NCI-H1092 (cell line): ENCODE measurements at regions not wholly inside any gene's neighbourhood (a gene's known extent, or its start where the extent isn't known, plus 50 kb on each side); places are given as distances from the start of the nearest gene placed in this dataset.
"Not testable (repeated sequence)": the region's sequence is repeated elsewhere in the genome, so short reads cannot be mapped to it uniquely, and the experiment has no call there.

Experiments used
- DNase-seq: peaks from one replicate; lab custom pipeline; 2025; lab: John Stamatoyannopoulos, UW

DNA sequence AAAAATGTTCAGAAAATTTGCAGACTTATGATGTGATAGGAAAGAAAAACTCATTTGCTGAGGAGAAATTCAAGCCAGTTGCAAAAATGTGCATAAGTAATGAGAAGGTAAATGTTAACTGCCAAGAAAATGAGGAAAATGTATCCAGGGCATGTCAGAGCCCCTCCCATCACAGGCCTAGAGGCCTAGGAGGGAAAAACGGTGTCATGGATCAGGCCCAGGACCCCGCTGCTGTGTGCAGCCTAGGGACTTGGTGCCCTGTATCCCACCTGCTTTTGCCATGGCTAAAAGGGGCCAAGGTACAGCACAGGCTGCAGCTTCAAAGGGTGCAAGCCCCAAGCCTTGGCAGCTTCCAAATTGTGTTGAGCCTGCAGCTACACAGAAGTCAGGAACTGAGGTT, 214.0 kb upstream of the ADGRL4 start:
- no peak for DNase-seq

DNA sequence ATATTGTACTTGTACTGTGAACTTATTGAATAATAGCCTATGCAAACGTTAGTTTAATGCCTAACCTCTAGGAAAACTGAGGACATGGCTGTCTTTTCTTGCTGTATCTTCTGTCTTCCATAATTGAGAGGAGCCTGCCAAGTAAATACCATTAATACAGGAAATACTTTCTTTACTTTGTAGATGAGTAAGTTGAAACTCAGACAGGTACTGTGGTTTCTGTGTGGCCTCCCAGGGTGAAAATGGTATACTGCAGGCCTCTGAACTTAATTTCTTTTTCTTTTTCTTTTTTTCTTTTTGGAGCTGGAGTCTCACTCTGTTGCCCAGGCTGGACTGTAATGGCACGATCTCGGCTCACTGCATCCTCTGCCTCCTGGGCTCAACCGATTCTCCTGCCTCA, 208.8 kb upstream of the ADGRL4 start:
- DNase-seq, result no peak

DNA sequence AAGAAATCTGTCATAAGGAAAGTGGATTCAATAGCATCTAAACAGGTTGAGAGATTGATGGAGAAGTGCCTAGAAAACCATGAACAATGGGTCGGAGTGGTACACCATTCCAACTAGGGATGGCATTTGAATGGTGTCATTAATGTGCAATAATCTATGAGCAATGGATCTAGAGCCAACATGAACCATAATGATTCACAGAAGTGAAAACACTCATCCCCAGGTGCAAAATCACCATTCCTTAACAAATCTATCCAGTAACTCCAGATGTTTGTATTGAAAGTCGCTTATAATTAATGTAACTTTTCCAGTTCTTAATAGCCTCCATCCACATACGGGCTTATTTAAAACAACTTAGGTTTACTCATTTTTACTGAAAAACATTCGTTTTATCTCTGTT, 201.3 kb upstream of the ADGRL4 start:
- no peak for DNase-seq

DNA sequence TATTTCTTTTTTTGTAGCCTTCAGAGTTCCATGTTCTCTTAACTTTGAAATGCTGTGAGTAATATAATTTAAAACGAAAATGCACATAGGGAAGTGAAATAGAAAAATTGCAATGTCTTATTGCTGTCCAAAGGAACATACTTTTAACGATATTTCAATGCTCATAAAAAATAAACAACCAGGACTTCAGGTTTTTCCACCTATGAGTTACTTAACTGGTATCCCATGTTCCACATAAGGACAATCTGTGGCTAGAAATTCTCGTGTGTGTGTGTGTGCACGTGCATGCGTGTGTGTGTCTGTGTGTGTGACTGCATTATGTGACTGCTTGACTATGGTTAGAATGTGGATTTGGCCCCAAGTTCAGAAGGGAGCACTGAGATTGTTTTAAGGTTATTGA, 200.8 kb upstream of the ADGRL4 start:
- no peak for DNase-seq

DNA sequence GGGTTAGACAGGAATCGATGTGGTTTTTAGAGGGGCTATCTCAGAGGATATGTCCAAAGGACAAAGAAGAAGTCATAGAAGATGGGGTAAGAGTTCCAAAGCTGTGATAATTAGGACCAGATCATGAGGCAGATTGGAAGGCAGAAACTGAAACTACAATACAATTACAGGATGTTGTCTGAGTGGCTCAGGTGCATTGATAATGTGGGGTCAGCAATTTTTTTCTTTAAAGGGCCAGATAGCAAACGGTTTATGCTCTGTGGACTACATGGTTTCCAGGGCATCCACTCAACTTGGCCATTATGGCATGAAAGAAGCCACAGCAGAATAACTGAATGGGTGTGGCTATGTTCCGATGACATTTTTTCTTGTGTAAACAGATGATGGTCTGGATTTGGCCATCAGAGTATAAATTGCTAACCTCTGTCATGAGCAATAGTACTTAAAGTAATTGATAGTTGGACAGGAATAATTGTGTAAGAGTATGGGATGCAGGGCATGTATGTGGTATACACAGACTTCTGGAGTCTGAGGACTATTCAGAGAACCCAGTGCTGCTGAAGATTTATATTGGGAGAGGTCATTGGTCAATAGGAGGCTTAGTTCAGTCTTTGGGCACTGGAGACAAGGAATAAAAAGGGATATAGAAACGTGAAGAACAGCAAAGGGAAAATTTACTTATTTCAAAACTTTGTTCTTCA, 198.4 kb upstream of the ADGRL4 start:
- DNase-seq, result no peak

DNA sequence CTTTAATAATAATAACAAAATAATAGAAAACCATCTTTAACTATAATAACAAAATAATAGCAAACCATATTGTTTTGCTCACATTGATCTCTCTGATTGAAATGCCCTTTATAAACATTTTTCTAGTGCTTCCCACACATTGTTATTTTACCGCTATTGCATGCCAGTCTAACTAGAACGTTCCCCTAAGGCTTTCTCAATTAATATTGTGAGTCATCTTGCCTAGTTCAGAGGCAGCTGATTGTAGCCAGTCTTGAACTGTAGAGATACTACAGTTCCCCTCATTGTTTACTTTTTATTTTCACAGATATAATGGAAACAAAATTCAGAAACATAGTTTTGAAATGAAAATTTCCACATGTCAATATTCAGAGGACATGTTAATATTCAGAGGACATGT, 192.3 kb upstream of the ADGRL4 start:
- DNase-seq, result no peak

DNA sequence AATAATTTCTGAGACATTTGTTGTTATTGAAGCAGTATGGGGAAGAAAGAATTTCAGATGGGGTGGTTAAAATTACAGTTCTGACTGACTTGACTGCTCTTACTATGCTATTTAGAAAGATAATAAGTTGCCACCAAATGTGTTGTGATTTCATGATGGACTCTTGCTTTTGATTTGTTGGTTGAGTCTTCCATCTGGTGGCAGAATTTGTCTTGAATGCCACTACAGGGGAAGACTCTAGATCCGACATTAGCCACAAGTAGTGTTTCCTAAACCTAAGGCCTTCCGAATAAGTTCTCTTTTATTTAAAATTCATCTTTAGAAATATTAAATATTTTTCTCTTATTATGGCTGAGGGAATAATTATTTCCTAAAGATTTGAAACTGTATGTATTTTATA, 190.9 kb upstream of the ADGRL4 start:
- DNase-seq, result no peak

DNA sequence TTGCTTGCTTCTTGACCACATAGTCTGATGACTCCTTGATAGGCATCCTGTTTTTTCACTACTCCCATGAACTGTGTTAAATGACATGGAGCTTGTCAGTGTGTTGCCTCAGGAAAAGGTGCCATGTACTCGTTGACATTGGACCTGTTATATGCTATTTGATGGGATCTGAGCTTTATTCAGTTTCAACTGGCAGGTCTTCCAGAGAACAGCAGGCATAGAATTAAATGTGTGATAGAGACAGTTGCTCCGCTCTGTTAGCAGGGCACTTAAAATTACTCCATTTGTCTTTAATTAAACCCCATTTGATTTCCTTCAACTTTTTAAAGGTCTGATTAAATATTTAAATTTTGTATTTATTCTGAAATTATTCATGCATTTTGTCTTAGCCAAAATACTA, 189.7 kb upstream of the ADGRL4 start:
- no peak for DNase-seq

DNA sequence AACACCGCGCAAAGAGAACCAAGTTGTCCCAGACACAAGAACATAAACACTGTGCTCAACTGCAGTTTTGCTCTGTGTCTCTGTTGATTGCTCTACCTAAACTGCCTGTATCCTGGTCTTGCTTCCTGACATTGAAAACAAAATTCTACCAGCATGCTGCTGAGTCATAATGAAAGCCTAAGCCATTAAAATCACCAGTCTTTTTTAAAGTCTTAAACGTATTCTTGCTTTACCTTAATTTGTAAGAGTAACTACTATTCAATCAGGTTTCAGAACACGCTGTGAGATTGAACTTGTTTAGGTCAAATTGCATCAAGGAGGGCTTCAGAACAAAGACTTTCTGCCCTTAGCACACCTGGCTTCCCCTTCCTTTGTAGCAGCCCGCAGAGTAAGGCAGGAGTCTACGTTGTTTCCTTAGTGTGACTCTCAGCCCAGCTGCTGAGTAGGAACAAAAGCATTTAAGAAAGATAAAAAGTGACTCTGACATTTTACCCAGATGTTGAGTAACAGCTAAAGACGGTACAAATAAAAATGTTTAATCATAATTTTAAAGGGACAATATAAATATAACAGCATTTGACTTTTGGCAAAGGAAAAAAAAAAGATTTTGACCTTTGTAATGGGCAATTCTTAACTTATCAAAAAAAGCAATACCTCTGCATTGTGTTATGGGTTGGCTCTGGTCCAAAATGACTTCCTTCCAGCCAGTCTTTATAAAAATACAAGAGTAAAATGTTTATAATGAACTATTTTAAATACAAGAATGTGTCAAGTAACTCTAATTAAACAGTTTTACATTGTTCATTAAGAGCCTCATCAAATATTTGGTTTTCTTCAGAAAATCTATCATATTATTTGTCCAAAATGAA, 186.9 kb upstream of the ADGRL4 start:
- DNase-seq, result no peak

DNA sequence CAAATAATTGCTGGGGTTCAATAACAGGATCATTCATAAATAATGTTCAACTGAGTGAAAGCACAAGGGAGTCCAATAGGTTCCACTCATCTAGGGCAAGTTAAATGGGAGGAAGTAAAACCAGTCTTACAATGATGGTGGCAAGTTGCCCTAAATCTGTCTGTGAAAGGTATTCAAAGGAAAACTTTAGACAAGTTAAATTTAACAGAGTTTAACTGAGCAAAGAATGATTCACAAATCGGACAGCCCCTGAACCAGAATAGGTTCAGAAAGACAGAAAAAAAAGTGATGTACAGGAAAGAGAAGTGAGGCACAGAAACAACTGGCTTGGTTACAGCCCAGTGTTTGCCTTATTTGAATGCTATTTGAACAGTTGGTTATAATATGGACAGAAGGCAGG, 183.5 kb upstream of the ADGRL4 start:
- DNase-seq, result no peak

DNA sequence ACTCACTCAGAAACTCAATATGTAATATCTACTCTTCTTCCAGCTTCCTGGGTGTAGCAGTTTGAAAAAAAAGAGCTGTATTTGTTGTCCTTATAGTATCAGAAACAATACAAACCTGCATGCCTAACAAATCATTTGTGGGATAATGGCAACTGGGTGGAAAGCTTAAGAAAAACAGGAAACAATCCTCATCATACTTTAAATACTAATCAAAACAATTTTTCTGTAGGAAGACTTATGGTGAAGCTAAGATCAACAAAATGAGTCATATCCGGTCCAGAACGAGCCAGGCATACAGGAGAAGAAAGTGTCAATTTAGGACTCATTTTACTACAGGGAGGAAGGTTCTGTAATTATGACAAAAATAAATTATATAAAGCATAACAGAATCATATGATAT, 181.8 kb upstream of the ADGRL4 start:
- DNase-seq, result no peak

DNA sequence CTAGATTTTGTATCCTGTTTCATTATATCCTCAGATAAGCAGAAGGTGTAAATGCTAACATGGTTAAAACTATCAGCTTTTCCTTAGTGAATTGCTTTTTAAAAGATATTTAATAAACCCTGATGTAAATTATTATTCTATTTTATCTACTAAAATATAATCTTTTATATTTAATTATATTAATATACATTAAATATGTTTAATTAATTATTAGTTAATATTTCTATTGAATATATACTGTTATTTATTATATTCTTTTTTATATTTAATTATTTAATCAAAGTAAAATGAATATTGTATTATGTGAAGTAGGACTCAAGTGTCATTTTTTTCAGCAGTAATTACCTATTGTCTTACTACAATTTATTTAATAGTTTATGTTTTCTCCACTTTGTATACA, 179.7 kb upstream of the ADGRL4 start:
- DNase-seq, result no peak

DNA sequence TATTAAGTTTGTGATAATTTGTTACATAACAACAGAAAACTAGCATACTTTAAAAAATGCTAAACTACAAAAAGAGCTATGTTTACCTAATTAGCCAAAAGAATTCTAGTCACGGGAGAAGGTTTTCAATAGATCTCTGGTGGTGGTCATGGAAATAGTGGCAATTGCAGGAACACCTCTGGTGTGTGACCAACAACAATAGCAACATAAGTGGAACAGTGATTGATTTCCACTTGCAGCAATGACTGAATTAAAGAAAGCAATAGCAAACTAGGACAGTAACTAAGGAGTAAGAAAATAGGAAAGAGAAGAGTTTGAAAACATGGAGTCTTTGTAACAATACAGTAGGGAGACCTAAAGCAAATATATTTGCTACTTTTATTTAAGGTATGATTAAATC, 171.3 kb upstream of the ADGRL4 start:
- DNase-seq, result no peak

DNA sequence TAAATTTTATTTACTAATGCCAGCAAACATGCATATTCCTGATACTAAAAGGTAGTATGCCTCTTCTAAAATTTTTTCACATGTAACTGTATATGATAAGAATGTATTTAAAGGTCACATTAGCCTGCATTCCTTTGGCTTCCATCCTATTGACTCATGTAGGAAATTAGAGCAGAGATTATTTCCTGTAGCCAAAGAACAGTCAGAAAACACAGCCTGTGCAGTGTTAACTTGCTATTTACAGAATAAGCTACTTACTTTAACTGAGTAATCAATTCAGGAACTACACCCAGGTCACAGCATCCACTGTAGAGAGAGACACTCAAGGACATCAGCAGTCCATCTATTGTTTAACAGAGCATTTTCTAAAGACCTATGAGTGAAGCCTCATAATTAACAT, 154.5 kb upstream of the ADGRL4 start:
- no peak for DNase-seq

DNA sequence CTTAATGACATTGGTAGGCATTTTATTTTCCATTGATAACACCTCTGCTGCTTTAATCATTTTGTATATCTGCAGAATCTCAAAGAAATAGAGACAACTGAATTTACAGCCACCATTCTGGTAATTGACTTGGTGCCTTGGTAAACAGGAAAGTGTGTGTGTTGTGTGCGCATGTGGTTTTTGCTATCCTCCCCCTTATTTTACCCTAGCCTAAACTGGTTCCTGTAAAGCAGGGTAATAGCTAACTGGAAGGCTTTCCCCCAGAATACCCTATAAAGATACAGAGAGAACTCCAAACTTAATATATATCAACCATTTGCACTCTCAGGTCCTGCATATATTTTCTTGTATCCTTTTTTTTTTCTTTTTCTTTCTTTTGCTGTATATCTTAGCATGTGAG, 149.5 kb upstream of the ADGRL4 start:
- no peak for DNase-seq

DNA sequence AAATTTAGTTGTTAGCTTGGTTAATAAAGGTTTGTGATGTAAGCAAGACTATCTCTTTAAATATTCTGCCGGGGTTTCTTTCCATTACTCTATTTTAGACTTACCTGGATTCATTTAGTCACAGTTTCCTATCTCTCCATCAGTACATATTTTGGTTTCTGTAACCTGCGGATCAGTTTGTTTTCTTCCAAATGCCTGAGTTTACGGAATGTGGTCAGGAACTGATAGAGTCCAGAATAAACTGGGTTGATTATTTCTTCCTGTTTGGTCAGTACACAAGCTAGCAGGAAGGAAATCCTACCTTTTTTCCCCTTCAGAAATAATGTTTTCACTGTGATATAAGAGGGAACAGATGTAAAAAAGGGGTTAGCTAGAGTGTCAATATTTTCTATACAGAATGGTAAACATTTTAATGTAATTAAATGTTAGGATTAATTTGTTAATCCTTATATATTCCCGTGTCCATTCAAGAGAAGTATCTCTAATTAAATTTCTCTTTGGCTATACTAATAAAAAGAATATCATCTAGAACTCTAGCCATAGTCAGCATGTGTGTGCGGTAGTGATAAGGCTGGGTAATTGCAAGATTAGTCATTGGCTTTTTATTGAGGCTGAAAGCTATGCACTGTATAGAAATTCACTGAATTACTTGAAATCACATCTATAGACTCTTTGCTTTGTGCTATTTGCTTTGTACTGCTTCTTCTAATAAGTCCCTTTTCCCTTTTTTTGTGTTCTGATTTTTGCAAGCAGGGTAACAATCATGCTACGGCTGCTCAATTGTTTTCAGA, 144.7 kb upstream of the ADGRL4 start:
- DNase-seq, result no peak

DNA sequence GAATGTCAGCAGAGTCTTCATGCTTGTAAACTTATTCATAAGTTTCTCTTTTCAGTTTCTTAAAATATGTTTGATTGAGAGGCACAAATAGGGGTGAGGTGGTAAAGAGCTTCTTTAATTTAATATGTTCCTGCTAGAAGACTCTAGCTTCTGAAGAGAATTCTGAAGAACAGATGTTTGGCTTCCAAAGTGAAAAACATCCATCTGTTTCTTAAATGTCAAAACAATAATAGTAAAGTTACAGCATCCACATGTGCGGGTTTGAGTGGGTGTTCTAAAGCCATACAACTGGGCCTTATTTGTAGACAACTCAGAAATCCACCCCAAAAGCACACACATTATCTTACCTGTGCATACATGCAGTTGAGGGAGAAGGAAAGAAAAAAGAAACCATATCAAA, 144.0 kb upstream of the ADGRL4 start:
- no peak for DNase-seq

DNA sequence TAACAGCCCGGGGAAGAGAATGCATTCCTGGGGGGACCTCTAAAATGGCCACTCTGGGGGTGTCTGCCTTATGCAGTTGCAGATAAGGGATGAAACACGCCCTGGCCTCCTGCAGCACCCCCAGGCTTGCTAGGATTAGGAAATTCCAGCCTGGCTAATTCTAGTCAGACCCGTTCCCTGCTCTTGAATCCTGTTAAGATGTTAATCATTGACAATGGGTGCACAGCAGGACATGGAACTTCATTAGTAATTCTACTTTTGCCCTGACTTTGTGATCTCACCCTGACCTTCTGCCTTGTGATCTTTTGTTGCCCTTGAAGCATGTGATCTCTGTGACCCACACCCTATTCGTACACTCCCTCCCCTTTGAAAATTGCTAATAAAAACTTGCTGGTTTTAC, 131.7 kb upstream of the ADGRL4 start:
- DNase-seq, result not testable (repeated sequence)

DNA sequence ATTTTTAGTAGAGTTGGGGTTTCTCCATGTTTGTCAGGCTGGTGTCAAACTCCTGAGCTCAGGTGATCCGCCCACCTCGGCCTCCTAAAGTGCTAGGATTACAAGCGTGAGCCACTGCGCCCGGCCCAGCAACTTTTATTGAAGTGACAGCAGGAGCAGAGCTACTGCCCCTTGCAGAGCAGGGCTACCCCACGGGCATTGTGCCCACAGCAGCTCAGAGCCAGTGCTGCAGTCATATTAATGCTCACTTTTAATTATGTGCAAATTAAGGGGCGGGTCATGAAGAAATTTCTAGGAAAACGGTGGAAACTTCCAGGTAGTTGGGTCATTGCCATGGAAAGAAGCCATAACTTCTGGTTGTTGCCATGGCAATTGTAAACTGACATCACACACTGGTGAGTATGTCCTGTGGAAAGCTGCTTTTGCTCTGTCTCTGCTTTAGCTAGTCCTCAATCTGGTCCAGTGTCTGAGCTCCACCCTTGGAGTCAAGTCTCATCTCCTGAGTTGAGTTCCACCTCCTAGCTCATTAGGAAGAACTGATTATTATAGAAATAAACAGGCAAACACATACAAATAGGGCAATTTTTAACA, 127.3 kb upstream of the ADGRL4 start:
- DNase-seq, result no peak

DNA sequence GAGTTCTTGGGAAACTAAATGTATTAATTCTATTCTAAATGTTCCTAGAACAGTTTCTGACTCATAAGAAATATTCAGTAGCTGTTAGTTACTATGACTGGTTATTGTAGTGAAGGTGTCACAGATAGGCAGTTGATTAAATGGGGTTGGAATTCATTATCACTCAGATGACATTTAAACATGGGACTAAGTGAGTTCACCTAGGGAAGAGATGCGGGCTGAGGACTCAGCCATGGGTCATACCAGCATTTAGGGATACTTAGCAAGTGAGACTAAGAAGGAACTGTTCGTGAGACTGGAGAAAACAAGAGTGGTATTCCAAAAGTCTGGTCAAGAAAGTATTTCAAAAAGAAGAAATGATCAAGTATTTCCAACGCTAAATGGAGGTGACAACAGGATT, 125.1 kb upstream of the ADGRL4 start:
- no peak for DNase-seq

DNA sequence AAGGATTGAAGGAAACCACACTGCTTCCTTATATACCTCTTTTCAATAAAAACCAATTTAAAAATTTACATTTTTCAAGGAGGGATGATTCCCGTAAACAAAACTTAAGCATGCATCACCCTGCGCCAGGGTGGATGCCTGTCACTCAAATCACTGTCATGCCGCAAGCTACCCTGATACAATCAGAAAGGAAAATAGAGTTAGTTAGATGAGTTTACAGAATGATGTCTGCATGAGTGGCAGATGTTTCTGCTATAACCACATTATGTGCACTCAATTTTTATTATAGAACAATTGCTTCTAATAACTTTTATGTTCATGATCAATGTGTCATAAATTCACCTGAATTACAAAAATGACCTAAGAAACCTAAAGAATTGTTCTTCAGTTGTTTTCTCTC, 123.4 kb upstream of the ADGRL4 start:
- DNase-seq, result no peak

DNA sequence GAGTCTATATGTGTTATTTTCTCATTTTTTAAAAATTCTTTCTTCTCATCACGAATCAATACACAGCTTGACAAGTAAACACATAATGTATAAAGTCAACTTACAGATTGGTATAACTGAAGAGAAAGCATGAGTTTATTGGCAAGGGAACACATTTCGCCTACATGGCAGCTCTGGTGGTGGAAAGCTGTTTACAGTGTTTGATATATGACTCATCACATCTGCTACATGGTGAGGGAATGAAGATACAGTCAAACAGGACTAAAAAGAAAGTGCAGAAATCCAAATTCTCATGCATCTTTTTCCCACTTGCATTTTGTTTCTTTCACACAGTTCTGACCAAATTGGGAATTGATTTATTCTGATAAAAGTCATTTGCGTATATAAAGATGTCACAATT, 122.2 kb upstream of the ADGRL4 start:
- no peak for DNase-seq

DNA sequence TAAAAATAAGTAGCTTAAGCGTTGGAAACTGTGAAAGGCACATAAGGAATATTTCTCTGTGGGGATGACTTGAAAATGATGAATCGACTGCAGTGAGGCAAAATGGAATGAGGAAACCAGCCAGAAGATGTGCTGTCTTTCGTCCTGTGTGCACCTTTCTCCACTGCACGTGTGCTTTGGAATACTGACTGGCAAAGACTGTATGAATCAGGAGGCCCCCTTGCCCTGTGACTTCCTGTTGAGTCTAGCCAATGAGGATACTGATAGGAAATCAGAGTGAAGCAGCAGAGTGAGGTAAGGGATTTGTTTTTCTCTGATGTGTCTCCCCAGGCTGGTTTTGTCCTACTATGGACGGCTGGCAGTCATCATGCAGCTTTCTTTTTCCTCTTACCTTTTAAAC, 118.2 kb upstream of the ADGRL4 start:
- no peak for DNase-seq
